Right hindlimb (tissue), 1 donor: ENCODE measurements at regions not wholly inside any gene's neighbourhood (a gene's known extent, or its start where the extent isn't known, plus 50 kb on each side); places are given as distances from the start of the nearest gene placed in this dataset.

Source experiments
- DNase-seq: peaks from one replicate; pipeline ENCODE4 v3.0.0-alpha.2; 2018

DNA sequence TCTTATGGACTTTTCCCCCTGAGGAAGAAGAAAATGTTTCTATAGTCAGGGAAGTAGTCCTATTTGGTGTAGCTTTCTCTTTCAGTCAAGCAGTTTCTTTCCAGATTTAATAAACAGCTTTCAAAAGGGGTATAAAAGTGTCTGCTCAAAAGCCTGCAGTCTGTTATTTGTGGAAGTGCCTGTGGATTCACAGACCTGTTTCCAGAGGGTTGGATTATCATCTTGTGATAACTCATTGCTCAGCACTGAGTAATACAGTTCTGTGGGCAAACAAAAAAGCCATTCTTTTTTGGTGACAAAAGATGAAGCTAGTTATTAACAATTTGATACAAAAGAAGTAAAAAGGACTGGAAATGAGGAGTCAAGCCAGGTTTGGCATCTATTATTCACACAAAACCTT, 358.2 kb upstream of the ID4 start:
- DNase-seq, result no peak

DNA sequence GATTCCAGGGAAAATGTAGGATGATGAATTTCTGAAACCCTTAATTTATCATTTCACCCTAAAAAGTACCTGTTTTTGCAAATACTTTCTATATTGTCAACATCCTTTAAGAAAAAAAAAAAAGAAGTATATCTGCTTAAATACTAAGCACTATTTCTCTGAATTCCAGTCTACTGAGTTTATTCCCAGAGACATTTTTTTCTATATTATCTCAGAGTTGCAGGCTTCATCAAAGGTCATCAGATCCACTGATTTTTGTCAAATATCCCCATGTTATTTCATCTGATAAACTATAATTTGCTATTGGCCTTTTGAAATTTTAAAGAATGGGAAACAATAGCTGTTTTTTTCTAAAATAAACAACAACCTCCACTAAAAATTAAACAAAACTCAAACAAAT, 357.6 kb upstream of the ID4 start:
- no peak for DNase-seq

DNA sequence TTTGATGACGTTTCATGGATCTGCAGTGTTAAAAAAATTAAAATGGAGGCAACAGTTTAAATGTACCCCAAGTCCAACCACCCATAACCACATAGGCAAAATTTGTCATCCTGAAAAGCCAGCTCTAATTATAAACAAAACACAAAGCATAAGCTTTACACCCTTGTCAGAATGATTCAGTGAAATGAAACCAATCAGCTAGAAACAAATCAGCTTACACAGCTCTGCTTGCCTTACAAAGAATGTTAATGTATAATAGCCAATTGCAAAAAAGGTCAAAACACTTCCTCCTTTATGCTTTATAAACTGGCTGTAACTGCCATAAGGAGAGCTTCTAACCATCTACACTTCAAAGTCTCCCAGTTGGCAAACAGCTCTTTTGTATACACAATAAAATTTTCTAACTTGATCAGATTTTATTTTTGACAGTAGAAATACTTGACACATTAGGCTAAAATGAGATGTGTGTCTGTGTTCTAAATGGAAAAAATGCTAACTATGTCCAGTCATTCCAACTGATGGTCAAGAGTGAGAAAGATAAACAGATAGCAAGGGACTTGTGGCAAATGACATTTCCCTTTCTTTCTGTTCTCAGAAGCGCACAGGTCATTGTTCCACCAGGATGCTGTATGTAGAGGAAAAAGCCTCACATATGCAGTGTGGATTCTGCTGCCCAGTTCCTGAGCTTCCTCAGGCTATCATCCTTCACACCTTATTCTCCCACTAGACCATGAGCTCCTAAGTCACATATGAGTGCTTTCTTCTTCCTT, 344.3 kb upstream of the ID4 start:
- no peak for DNase-seq

DNA sequence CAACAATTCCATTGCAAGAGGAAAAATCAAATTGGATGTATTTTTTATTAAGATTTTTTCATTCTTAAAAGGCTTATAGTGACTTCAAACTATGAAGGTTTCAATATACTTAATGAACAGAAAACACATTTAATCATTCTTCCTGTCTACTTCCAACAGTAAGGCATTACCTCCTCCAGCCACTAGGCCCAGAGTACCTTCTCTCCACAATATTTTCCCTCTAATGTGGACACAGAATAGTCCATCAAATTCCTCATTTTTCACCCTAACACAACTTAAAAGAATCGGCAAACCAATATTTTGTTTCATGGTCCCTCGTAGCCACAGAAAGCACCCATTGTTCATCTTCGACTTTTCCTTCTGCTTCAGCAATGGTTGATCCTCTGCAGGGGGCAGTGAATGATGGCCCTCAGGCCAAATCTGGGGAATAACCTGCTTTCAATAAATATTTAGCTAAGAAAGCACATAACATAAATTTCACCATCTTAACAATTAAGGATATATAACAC, 335.4 kb upstream of the ID4 start:
- no peak for DNase-seq

DNA sequence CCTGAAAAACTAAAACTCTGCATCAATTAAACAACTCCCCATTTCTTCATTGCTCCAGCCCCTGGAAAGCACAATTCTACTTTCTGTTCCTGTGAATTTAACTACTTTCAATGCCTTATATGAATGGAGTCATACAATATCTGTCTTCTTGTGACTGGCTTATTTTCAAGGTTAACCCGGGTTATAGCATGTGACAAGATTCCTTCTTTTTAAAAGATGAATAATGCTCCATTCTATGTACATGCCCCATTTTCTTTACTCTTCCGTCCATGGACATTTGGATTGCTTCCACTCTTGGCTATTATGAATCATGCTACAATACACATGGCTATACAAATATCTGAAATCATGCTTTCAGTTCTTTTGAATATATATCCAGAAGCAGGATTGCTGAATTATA, 334.9 kb upstream of the ID4 start:
- DNase-seq, result no peak

DNA sequence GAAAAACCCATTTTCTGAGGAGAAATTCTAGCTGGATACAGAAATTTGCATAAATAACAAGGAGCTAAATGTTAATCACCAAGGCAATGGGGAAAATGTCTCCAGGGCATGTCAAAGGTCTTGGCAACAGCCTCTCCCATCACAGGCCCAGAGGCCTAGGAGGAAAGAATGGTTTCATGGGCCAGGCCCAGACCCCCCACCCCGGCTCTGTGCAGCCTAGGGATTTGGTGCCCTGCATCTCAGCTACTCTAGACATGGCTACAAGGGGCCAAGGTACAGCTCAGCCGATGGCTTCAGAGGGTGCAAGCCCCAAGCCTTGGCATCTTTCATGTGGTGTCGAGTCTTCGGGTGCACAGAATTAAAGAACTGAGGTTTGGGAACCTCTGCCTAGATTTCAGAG, 321.2 kb upstream of the ID4 start:
- no peak for DNase-seq

DNA sequence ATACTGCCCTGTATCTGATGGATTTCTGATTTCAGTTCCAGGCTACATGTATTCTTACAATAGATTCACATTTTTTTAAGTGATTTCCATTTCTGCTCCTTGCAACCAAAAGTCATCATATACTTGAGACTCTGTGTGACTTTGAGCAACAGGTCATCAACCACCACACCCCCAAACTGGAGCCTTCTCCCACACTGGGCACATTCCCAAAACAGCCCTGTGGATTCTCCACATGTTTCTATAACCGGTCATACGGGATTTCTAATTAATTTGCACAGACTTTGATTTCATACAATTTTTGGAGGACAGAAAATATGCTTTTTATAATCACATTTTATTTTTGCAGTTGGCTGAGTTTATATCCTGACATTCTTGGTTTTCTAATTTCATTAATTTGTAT, 317.2 kb upstream of the ID4 start:
- no peak for DNase-seq

DNA sequence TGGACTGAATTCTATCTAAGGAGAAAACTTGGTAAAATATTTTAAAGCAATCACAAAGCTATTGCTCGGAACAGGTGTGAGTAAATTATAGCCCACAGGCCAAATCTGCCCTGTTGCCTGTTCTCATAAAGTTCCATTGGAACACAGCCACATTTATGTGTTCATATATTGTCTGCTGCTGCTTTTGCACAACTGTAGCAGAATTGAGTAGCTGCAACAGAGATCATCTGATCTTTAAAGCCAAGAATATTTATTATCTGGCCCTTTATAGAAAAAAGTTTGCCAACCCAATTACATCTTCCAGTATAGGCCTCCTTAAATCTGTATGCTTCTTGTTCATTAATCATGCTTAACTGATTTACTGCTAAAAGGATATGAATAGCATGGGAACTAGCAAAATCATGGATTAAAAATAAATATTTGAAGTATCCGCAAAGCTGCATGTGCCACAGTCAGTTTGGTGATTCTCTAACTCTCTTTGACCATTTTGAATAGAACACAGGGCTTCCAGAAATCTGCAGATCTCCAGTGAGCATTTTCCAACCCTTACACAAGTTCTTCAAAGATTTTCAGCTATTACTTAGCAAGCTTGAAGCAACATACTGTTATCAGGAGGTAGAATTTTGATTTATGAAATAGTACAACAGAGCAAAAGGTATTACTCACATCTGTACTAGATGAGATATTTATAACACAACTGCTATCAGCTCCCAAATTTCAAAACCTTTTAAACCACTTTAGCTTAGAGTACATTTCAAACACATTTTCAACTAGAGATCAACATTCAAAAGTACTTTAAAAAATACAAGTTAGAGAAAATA, 312.6 kb upstream of the ID4 start:
- no peak for DNase-seq

DNA sequence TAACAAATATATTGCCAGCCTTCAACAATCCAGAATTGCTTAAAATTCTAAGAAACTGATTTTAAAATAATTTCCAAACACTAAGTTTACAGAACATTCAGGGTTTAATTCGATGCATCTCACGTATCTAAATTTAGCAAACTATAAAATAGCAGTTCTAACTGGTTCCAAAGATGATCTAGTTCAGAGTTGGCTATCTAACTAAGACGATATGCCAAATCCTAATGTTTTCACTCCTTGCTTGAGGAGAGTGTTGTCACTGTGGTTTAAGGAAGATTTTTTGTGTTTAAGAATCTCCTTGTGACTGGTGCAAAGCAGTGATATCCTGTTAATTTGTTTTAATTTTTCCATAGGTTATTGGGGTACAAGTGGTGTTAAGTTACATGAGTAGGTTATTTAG, 311.5 kb upstream of the ID4 start:
- DNase-seq, result no peak

DNA sequence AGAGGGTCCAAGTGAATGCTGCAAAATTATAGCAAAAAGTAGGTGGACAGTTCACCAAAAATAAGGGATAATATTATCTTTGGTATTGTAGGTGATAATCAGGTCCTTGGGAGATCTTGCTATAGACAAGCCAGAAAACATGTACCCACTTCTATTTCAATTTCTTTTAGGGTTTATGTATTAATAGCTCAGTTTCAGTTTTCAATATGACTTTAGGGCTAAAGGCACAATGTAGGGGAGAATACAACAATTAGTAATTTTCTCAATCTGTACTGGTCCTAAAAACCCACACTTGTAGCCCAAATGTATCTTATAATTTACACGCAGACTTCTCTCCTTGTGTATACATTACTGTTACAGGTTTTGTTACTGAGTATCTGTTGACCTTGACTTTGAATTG, 307.0 kb upstream of the ID4 start:
- DNase-seq, result no peak

DNA sequence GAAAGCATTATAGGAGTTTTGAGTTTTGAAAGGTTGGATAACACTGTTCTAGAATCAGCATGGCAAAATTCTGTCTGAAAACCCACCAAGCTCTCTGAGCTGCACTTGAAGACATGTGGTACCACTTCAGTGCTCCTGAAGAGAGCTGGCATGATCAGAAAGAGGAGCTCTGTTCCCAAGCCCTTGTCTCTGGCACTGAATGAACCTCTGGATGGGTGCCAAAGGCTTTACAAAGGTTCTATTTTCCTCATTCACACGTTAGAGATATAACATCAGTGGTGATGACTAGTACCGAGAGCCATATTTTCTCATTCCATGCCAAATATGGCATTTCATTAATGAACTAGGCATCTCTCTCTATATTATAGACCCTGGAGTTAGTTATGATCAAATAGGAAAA, 301.8 kb upstream of the ID4 start:
- no peak for DNase-seq

DNA sequence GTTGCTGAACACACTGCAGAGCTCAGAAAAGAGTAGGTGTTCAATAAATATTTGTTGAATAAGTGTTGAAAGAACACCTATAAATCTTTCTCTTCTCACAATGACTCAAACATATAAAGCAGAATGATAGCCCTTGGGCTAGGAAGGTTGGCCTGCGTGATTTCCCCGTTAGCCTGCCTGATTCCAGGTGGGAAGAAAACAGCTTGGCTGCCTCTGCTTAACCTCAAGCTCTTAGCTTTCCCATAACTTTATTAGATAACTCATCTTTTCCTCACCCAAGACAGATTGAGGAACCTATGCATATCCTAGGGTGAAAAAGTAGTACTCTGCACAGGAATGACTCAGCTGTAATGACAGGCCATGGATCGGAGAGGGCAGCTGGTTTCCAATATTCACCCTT, 300.3 kb upstream of the ID4 start:
- DNase-seq, result no peak

DNA sequence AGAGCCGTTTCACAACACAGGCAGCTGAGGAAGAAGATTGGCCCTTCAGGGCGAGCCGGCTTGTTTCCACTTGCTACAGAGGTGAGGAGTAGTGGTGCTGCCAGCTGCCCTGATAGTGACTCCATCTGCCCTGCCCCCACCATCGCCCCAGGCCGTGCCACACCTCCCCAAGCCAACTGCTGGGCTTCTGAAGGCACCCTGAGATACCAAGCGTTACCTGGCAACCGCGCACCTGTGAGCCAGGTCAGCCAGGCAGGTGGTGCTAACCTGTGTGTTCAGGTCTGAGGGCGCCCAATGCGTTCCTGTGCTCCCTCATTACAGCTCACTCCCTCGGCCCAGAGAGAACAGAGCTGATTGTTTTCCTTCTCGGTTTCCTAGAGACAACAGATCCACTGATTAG, 299.1 kb upstream of the ID4 start:
- DNase-seq, result no peak

DNA sequence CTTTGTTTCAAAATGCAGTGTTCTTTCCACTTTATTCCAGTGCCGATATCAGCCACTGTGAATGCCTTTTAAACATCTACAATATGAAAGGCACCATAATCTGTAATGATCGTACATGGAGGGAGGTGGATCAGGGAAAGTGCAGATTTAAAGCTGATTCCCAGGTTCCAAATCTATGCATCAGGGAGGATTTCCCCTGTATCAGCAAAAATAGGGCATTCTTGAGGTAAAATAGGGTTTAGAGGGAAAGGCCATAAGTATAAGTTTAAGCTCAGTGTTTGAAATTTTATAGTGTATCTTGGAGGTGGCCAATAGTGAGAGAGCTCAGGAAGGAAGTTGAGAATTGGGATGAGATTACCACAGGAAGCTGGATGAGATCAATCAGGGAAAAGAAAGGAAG, 289.7 kb upstream of the ID4 start:
- no peak for DNase-seq

DNA sequence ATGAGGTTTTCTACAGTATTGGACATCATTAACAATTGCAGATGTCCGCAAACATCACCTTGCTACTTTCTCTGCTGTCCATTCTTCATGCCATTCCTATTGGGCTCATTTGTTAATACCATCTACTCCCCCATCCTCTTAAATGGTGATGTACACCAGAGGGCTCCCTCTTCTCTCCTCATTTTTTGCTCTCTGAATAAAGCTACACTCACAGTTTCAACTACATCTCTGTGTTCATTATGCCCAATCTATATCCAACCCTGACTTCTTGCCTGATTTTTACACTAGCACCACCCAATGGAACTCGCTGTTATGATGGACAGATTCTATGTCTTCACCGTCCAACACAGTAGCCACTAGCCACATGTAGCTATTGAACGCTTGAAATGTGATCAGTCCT, 288.1 kb upstream of the ID4 start:
- DNase-seq, result no peak

DNA sequence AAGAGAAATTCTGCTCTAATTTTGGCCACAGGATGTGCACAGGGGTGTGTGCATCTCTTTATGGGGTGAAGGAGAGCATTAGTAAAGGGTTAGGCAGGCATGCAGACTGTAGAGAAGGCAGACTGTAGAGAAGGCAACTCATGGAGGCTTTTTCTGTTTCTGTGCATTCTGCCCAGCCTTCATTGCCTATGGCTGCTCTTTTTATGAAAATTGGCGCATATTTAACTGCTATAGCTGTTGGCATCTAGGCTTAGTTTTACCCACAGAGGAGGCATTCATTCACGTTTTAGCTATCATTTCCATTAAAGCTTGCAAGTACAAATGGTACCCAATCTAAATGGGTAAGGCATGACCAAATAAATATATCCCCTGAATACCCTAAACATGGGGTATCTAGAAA, 286.8 kb upstream of the ID4 start:
- no peak for DNase-seq

DNA sequence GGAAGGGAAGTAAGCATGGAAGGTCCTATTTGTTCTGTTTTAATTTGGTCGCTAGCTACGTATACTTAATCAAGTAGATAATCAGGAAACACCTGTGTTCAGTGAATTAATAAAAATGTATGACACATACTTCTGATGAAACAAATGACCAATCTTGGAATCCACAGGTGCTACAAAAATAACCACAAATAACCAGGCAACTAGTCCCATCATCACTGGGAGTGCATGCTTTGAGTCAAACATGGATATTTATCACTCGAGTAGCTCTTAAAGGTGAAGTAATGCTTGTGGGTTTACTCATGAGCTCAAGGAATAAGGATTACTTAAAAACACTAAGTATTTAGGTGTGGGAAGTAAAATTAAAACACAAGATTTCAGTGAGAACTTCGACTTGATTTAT, 285.6 kb upstream of the ID4 start:
- DNase-seq, result no peak

DNA sequence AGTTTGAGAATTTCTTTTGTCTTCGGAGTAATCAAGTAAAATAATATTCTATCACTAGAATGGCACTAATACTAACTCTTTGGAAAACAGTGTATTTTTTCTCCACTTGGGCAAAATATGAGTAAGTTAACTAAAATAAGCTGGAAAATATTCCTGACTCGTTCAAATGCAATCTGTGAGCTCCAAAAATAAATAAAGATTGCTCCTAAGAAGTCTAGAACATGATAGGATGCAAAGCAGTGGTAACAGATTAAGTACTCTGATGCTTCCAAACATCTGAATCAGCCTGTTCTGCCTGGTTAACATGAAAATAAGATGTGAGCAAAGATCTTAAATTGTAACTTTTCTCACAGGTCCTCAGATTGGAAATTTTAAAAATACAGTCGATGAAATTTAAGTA, 285.1 kb upstream of the ID4 start:
- no peak for DNase-seq

DNA sequence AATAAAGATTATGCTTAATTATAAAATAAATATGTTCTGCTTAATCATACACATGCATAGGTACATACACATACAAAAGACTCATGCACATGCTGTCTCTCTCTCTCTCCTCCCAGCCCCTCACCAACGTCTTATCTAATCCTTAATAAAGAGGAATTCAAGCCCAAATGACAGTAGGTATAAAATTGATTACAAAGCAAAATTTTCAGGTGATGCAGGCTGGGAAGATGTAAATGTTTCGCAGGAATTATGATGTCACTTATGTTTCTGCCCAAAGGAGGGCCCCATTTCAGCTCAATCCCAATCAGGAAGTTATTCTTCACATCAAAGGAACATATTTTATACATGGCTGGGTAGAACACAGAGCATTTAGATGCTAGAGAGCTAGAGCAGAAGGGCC, 284.6 kb upstream of the ID4 start:
- no peak for DNase-seq

DNA sequence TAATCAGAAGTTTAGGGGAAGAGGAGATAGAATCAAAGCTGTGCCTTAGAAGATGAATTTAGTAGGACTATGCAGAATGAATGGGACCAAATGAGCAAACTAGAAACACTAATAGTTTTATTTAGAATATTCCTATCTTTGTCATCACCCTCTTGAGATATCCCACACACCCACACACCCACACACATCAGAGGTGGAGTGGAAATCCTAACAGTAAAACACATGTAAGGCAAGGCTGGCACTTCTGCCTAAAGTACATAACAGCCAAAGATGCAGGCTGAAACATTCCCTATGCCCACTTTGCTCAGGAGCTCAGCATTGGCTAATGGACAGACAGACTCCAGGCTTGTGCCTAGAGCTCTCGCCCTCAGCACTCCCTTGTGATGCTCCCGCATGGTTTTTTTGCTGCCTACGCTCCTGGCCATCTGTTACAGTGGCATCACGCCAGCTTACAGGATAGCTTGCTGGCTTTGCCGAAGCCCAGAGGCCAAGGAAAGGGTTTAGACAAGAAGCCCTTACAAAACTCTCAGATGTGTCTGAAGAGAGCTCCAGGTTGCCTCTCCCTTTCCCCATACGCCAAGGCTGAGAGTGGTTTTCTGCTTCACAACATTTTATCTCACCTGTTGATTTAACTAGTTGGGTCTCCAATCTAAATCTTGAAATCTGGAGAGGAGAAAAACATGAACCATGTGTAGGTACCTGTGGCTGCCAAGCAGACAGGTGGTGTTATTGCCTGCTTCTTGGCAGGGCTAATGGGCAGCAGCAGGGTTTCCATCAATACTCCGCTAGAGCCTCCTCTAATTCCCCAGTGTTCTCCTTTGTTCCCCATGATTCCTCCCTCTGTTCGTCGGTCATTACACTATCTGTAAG, 282.6 kb upstream of the ID4 start:
- DNase-seq, result peak; percentile 47

DNA sequence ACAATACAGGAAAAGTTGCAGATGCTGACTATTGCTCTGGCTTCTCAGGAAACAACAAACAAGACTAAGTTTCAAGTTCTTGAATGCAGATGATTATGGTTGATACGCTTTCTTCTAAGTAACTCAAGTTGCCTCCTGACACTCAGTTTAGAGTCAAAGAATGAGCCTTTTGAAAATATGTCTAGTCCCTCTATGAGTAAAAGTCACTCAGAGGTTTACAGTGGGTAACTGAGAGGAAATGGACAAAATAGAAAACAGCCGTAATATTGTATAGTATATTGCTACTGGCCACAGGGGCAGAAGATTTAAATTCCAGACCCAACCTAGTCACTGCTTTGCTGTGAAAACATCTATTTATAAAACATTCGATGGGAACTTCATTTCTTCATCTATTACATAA, 280.0 kb upstream of the ID4 start:
- no peak for DNase-seq

DNA sequence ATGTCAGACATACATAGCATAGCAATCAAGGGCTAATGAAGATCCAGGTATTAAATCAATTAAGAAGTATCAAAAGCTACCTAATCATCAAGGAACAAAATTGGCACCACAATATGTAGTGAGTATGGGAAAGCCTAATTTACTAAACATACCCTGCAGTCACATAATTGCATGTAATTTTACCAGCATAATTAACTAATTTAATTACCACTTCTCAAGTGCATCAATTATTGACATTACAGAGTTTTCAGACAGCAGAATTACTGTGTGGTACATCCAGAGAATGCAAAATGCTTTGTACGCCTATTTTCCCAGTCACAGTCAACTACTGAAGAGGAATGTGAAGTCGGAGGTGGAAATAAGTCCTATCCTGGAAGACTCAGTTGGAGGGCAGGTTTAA, 279.0 kb upstream of the ID4 start:
- DNase-seq, result no peak

DNA sequence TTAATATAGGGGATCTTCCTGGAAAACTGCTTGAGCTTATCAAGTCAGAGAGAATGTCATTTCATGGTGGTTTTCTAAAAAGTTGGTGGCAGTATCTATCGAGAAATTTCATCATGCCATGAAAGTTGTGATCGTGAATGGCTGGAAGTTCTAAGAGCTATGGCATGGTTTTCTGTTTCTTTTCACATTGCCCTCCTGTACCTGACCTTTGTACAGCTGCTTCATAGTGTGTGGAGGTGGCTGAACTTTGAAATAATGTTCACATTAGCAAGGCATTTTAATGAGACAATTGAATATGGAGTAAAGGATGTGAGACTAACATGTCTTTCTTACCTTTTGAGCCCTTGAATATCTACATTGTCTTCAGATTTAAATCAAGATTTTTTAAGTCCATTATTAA, 278.2 kb upstream of the ID4 start:
- no peak for DNase-seq

DNA sequence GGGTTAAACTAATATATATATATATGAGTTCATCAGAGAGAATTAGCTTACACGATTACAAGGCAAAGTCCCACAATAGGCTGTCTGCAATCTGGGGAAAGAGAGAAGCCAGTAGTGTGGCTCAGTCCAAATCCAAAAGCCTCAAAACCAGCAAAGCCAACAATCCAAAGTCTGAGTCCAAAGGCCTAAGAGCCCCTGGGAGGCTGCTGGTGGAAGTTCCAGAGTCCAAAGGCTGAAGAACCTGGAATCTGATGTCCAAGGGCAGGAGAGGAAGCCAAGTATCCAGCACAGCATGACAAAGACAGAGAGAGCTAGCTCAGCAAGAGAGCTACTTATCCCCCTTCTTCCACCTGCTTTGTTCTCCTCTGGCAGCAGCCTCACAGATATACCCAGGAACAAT, 274.7 kb upstream of the ID4 start:
- no peak for DNase-seq
